Transverse colon (tissue), 4 donors: ENCODE measurements at regions not wholly inside any gene's neighbourhood (a gene's known extent, or its start where the extent isn't known, plus 50 kb on each side); places are given as distances from the start of the nearest gene placed in this dataset.

ENCODE experiments used
- POLR2AphosphoS5 ChIP-seq, 3 donors: sonication (generic); formaldehyde crosslinking; IDR thresholded peaks; one replicate each; pipeline ENCODE4 v1.6.1; 2016; ENCODE audit warnings: antibody characterized with exemption in 3 of 3
- TF ChIP-seq, protein P1 (sequence below), 5 experiments: fragments of 200-600 bp in 3 of 5; fragments of 450-650 bp in 2 of 5; sonication (generic) in 3 of 5; IDR thresholded peaks; 1 replicate in 2 of 5; 2 replicates in 3 of 5; pipeline ENCODE4 v1.5.1; 2016 to 2017; ENCODE audit warnings: antibody characterized with exemption in 5 of 5, inconsistent platforms in 3 of 5, mild to moderate bottlenecking in 2 of 5, moderate library complexity in 1 of 5

DNA sequence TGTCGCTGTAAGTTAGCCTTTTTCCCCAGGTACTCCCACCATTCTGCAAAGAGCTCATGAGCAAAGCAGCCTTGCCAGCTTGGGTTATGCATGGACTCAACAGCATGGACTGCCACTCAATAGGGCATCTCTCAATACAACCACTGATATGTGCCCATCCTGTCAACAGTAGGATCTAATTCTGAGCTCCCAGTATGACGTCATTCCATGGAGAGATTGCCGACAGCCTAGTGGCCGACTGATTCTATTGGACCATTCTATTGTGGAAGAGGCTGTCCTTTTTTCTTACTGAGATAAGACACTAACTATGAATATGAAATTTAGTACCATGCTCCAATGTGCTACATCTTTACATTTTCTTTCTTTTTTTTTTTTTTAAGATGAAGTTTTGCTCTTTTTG lies 2389.0 kb upstream of the AGA start:
- TF ChIP-seq, protein P1, sequence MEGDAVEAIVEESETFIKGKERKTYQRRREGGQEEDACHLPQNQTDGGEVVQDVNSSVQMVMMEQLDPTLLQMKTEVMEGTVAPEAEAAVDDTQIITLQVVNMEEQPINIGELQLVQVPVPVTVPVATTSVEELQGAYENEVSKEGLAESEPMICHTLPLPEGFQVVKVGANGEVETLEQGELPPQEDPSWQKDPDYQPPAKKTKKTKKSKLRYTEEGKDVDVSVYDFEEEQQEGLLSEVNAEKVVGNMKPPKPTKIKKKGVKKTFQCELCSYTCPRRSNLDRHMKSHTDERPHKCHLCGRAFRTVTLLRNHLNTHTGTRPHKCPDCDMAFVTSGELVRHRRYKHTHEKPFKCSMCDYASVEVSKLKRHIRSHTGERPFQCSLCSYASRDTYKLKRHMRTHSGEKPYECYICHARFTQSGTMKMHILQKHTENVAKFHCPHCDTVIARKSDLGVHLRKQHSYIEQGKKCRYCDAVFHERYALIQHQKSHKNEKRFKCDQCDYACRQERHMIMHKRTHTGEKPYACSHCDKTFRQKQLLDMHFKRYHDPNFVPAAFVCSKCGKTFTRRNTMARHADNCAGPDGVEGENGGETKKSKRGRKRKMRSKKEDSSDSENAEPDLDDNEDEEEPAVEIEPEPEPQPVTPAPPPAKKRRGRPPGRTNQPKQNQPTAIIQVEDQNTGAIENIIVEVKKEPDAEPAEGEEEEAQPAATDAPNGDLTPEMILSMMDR (IDR thresholded peaks at IDR 0.05): no peak
- no peak for TF ChIP-seq POLR2AphosphoS5 (IDR thresholded peaks at IDR 0.05)
